Activated CD4-positive, alpha-beta T cell treated with anti-CD3 and anti-CD28 coated beads, Interleukin-2, Interleukin-6, amounts not matched to agents 100 ng/mL and 50 ng/mL, durations not matched to agents 16 hours and 8 hours (primary cell): ENCODE measurements at regions not wholly inside any gene's neighbourhood (a gene's known extent, or its start where the extent isn't known, plus 50 kb on each side); places are given as distances from the start of the nearest gene placed in this dataset.
"Not testable (repeated sequence)": the region's sequence is repeated elsewhere in the genome, so short reads cannot be mapped to it uniquely, and the experiment has no call there.

ENCODE experiments used
- DNase-seq: peaks from one replicate; pipeline ENCODE4 v3.0.0-alpha.2; 2020

DNA sequence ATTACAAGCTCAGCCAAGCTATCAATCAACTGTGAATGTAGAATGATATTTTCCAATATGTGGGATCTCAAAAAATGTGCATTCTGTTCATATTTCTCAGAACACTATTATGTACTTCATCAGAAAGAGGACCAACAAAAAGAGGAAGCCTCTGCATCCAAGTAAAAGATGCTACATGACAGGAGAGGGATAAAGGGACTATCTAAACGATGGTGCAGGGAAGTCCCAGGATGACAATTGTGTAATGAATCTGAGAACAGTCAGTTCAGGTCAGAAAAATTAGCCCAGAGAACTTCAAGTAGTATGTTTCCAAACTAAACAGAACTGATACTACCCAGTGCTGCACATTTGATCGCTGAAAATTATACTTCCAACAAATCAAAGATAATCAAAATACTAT is 127.0 kb downstream of the ZNF330 start:
- no peak for DNase-seq

DNA sequence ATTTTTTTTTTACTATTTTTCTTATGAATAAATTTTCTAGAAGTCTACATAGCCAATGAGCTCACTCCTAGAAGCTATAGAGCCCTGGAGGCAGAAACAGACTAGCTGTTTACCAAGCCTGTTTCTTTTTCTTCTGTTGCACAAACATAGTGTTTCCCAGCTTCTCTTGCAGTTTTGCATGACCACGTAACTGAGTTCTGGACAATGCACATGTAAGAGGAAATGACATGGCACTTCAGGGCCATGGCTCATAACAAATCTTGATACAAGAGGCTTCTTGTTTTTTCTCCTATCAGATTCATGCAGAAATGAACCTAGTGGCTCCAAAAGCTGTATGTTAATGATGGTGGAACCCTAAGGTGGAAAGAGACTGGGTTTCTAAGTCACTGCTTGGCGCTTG is 127.4 kb downstream of the ZNF330 start:
- DNase-seq: no peak

DNA sequence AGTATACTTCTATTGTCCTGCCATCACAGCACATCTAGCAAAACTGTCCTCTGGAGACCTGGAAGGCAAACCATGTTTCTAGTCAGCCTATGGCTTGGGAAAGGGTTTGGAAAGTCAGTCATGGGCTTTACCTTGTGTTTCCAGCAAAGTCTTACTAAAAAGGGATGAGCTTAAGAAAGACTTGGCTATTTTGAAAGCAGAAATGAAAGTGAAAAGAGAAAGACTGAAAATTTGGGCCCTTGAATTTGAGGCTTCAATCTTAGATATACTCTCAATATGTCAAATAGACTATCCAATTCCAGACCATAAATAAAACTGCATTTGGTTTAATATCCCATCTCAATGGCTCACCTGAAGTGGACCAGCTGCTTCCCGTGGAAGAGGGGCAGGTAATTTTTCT is 127.9 kb downstream of the ZNF330 start:
- no peak for DNase-seq

DNA sequence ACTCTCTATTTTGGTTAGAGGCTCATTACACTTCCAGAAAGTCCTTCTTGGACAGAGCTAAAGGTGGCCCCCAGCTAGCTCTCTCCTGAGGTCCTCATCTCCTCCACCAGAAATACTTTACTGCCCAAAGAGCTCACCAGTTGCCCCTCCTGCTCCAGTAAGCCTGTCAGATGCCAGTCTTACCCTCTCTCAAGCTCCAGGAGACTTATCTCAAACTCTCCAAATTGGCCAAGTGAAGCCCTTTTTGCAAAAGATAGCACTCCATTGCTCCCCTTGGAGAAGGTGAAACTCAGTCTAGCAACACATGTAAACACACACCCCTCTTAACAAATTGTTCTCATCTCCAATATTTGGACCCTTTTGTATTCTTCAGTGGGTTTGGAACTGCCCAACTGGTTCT is 128.5 kb downstream of the ZNF330 start:
- DNase-seq: no peak

- no peak for DNase-seq
Measured at GRCh38 chr4:141350122-141350905, 129.6 kb downstream of the ZNF330 start.

DNA sequence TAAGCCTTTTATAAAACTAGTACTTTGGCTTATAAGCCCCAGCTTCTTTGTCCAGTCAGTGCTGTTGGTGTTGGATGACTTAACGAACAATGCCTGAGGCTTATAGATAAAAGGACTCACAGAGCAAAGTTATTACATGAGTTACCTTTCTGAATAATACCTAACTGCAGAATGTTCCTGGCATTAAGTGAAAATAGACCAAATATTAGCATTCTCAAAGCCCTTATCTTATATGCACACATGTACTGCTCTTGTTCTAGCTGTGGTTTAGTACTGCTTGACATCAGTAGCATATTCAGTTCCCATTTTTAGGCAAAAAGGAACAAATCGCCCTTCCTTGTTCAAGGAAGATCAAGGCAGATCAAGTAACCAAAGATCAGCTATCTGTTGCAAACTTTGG is 131.6 kb downstream of the ZNF330 start:
- DNase-seq: no peak

DNA sequence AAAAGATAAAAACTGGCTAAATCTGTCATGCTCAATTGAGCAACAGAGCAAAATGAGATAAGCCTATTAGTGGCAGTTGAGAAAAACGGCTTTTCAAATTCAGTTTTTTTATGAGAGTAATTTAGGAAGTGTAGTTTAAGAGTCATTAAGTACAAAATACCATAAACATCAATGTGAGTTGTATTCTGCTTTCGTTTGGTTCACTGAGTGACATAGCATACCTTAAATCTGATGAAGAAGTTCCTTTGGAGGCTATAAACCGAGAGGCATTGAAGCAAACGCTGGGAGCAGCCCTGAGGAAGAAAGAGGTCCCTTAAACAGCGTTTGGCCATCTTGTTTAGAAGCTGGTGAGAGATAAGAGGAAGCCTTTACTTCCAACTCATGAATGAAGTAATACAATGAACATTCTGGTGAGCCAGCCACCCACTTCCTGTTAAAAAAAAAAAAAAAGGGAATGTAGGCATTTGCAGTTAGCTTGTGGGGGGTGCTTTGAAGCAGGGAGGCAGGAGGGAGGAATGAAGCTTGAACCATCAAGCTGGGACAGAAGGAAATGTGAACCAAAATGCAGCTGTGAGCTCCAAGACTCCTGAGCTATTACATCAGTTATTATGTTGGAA is 132.3 kb downstream of the ZNF330 start:
- no peak for DNase-seq

- DNase-seq: no peak
Measured at GRCh38 chr4:141356321-141356962, 135.7 kb downstream of the ZNF330 start.

DNA sequence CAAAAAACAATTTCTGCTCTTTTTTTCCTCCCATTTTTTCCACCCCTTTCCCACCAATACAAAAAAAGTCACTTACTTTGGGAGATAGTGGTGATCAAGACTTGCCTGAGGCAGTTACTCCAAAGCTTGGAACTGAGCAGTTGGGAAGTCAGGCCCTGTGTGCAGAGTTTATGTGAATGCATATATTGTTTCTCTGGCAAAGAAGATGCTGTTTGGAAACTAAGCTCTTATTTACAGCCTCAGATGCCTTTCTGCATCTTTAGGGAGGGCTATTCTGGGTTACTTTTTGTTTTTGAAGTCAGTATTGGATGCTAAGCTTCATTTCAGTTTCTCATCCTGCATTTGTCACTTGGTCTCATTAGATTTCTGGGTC is 136.3 kb downstream of the ZNF330 start:
- DNase-seq: no peak

DNA sequence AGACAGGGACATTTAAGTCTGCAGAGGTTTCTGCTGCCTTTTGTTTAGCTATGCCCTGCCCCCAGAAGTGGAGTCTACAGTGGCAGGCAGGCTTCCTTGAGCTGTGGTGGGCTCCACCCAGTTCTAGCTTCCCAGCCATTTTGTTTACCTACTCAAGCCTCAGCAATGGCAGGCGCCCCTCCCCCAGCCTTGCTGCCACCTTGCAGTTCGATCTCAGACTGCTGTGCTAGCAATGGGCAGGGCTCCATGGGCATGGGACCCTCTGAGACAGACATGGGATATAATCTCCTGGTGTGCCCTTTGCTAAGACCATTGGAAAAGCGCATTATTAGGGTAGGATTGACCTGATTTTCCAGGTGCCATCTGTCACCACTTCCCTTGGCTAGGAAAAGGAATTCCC is 147.5 kb downstream of the ZNF330 start:
- not testable (repeated sequence) for DNase-seq

DNA sequence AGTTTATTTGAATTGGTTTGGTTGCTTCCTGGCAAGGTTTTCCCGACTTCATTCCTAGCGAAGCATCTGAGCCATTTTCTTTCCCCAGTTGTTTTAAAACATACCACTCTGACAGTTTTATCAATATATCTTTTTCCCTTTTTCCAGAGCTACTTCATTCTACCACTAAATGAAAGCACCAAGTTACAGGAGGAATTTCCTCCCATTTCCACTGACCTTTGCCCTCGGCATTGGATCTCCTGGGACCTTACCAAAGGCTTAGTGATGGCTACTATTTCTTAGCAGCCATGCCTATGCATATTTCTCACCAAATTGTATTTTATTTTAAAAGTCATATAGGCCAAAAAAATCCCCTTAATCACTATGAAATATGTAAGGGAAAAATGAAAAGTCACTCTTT is 150.5 kb downstream of the ZNF330 start:
- no peak for DNase-seq

GRCh38 chr4:141375855-141376254 is 155.2 kb downstream of the ZNF330 start:
- no peak for DNase-seq

GRCh38 chr4:141376769-141377168 is 156.1 kb downstream of the ZNF330 start:
- no peak for DNase-seq

DNA sequence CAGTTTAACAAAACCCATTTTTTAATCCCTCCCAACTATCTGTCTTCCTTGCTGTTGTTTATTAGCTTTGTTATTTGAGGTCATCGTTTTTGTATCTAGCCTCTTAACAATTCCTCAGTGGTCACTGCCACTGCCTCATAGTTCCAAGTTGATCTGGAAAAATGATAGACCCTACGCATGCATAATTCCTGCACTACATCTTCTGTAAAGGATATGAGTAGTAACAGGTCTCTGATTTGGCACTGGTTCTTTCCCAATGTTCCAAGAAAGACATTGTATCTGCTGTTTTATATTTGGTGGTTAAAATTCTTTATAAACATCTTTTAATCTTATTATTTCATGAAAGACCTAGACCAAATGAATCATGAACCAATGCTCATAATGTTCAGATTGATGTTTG is 166.6 kb downstream of the ZNF330 start:
- no peak for DNase-seq

DNA sequence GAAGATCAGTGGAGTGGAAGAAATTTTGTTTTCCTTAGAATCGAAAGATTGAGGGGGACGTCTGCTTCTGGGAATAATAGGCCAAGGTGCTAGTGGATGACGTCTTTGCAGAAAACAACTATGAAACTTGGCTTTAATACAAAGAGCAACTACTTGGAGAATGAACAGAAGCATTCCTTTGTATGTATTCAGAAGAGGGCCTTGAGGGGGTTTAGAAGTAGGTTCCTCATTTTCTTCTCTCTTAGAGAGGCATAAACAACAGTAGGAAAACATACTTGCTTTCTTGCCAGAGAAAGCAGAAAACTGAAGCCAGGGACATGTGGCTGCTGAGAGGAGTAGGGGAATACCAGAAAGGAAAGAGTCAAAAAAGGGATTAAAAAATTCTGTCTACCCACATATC is 167.8 kb downstream of the ZNF330 start:
- DNase-seq: no peak

- no peak for DNase-seq
Measured at GRCh38 chr4:141389649-141390048, 169.0 kb downstream of the ZNF330 start.

GRCh38 chr4:141390571-141390970 is 169.9 kb downstream of the ZNF330 start:
- DNase-seq: no peak

DNA sequence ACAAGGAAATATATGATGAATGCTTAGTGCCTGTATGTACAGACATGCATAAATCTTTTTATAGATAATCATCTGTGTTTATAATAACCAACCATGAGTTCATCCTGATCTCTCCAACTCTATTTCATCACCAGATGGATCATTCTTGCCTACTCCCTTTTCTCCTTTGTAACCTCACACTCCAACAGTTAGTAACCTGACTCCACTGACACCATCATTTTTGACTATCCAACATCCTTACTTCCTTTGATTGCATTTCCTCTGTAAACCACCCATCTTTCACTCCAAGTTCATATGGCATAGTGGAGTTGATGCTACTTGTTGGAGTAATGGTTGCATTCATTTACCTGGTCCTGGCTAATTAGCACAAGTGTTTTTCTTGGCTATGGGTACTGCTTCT is 170.6 kb downstream of the ZNF330 start:
- no peak for DNase-seq

DNA sequence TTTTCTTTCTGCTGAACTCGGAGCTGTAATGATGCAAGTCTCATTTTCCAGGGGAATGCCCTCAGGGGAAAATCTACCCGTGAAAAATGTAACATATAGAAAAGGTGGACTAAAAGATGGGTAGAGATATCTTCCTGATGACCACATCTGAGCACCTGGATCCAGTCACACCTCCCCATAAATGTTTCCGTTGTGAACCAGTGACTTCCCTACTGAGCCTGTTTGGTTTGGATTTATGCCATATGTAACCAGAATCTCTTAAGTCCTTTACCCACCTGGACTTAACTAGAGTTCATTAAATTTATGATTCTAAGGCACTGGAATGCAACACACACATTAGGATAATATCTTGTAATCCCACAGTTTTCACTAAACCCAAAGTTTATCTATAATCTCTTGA is 171.1 kb downstream of the ZNF330 start:
- DNase-seq: no peak

- no peak for DNase-seq
Measured at GRCh38 chr4:141395246-141395830, 174.6 kb downstream of the ZNF330 start.

- no peak for DNase-seq
Measured at GRCh38 chr4:141395919-141396318, 175.2 kb downstream of the ZNF330 start.

GRCh38 chr4:141402712-141403111 is 182.0 kb downstream of the ZNF330 start:
- no peak for DNase-seq

- DNase-seq: no peak
Measured at GRCh38 chr4:141403782-141404181, 183.1 kb downstream of the ZNF330 start.

- DNase-seq: no peak
Measured at GRCh38 chr4:141406237-141406636, 185.5 kb downstream of the ZNF330 start.
